K562 (cell line): ENCODE measurements at regions not wholly inside any gene's neighbourhood (a gene's known extent, or its start where the extent isn't known, plus 50 kb on each side); places are given as distances from the start of the nearest gene placed in this dataset.

Source experiments
- ATAC-seq: fragments of 200-7000 bp; cut with Tn5 transposase; 3 replicates; pipeline ENCODE4 v1.9.1; 2020; ENCODE audit warnings: moderate library complexity
- BruUV-seq: library from RNA; stranded (reverse); fragments of 400-500 nt; replicated peaks from 2 replicates; lab custom pipeline; 2021; lab: Mats Ljungman, UMichigan
- CTCF ChIA-PET: fragments of 300-600 bp; formaldehyde crosslinking; extraction: SDS; loops from one replicate; lab custom pipeline; 2021; ENCODE audit warnings: low intra/inter-chr PET ratio; lab: Yijun Ruan, JAX
- POLR2A ChIA-PET: fragments of 300-600, 350-650 bp; sonication (Branson Sonifier 250); formaldehyde crosslinking; extraction: SDS; loops from one replicate; lab custom pipeline; 2021; ENCODE audit warnings: antibody characterized with exemption, inconsistent platforms; lab: Yijun Ruan, JAX
- DNase-seq, 4 experiments: peaks; one replicate each; pipeline versions ENCODE4 v3.0.0 to v3.0.0-alpha.2; 2011 to 2018; ENCODE audit warnings: low spot score in 3 of 4, mixed read lengths in 3 of 4; ENCODE audit errors: extremely low read depth in 1 of 4
- FAIRE-seq: peaks from 2 replicates; lab custom pipeline; 2011; peaks lifted over from hg19 to GRCh38; lab: Jason Lieb, UNC
- H2AFZ ChIP-seq: 2 replicates; pipeline ENCODE4 v1.6.0; 2011; ENCODE audit warnings: low read depth, low read length, control low read depth, inconsistent platforms
- H3K27ac ChIP-seq: fragments of 200-600 bp; 3 replicates; pipeline ENCODE4 v1.8.0; 2011; ENCODE audit warnings: low read depth, mild to moderate bottlenecking, control low read depth, inconsistent platforms, low read length, moderate library complexity, mixed read lengths; ENCODE audit errors: extremely low read depth
- H3K27me3 ChIP-seq, 2 experiments: fragments of 300-600 bp in 1 of 2; 2 replicates in 1 of 2; 3 replicates in 1 of 2; pipeline versions ENCODE4 v1.6.0 to v1.8.0; 2011; ENCODE audit warnings: inconsistent platforms in 2 of 2, low read length in 2 of 2, mild to moderate bottlenecking in 1 of 2, mixed read lengths in 1 of 2, moderate library complexity in 1 of 2; ENCODE audit not compliant: control insufficient read depth in 2 of 2, insufficient read depth in 2 of 2
- H3K36me3 ChIP-seq: fragments of 300-600 bp; 3 replicates; pipeline ENCODE4 v1.8.0; 2011; ENCODE audit warnings: mild to moderate bottlenecking, low read length, inconsistent platforms; ENCODE audit not compliant: control insufficient read depth, insufficient read depth
- H3K4me1 ChIP-seq, 2 experiments: fragments of 200-600 bp in 1 of 2; replicated peaks in 1 of 2; 2 replicates in 1 of 2; 3 replicates in 1 of 2; pipeline versions ENCODE4 v1.5.1 to v1.8.0; 2011; ENCODE audit warnings: inconsistent platforms in 2 of 2, low read length in 2 of 2, mild to moderate bottlenecking in 1 of 2, mixed read lengths in 1 of 2, moderate library complexity in 1 of 2; ENCODE audit not compliant: control insufficient read depth in 2 of 2, insufficient read depth in 2 of 2
- H3K4me2 ChIP-seq: 2 replicates; pipeline ENCODE4 v1.6.1; 2011; ENCODE audit warnings: low read length, control low read depth, inconsistent platforms, mixed read lengths; ENCODE audit not compliant: insufficient read depth
- H3K4me3 ChIP-seq: fragments of 200-600 bp; sonication (generic), shearing (Covaris generic); 2 replicates; pipeline ENCODE4 v1.5.1; 2016; ENCODE audit warnings: control low read depth, inconsistent platforms
- H3K79me2 ChIP-seq: fragments of 200-600 bp; 3 replicates; pipeline ENCODE4 v1.8.0; 2011; ENCODE audit warnings: low read length, inconsistent platforms; ENCODE audit not compliant: control insufficient read depth, insufficient read depth
- H3K9ac ChIP-seq, 2 experiments: 2 replicates each; pipeline versions ENCODE4 v1.6.0 to v1.6.1; 2011; ENCODE audit warnings: low read depth in 2 of 2, low read length in 2 of 2, control low read depth in 1 of 2, inconsistent platforms in 1 of 2, mild to moderate bottlenecking in 1 of 2, mixed read lengths in 1 of 2; ENCODE audit not compliant: insufficient read depth in 1 of 2
- H3K9me1 ChIP-seq: one replicate; pipeline ENCODE4 v1.6.0; 2011; ENCODE audit warnings: inconsistent platforms, mild to moderate bottlenecking, low read length, moderate library complexity; ENCODE audit not compliant: control insufficient read depth, insufficient read depth
- H3K9me3 ChIP-seq: replicated peaks from 2 replicates; pipeline ENCODE4 v1.5.1; 2011; ENCODE audit warnings: low read depth, low read length, inconsistent platforms; ENCODE audit not compliant: control insufficient read depth, insufficient read depth
- H4K20me1 ChIP-seq: replicated peaks from 2 replicates; pipeline ENCODE4 v1.6.1; 2011; ENCODE audit warnings: low read length, inconsistent platforms, mixed read lengths; ENCODE audit not compliant: control insufficient read depth, insufficient read depth
- BACH1 ChIP-seq: fragments of 200-800 bp; sonication (Bioruptor generic); IDR thresholded peaks from 2 replicates; pipeline ENCODE4 v1.6.1; 2016; ENCODE audit warnings: missing genetic modification characterization, missing compliant biosample characterization
- FOXA1 ChIP-seq: fragments of 450-650 bp; IDR thresholded peaks from 2 replicates; pipeline ENCODE4 v1.6.1; 2016; ENCODE audit warnings: mild to moderate bottlenecking, borderline replicate concordance
- FOXJ3 ChIP-seq: sonication (generic); formaldehyde crosslinking; IDR thresholded peaks from 2 replicates; pipeline ENCODE4 v1.4.0; 2020; ENCODE audit warnings: mild to moderate bottlenecking, missing genetic modification reagents
- MBD2 ChIP-seq: sonication (generic); IDR thresholded peaks from 2 replicates; pipeline ENCODE4 v1.6.1; 2016; ENCODE audit warnings: low read depth, borderline replicate concordance
- SIN3A ChIP-seq, 2 experiments: fragments of 150-350 bp in 1 of 2; IDR thresholded peaks; 2 replicates each; pipeline ENCODE4 v1.6.1; 2011 to 2016; ENCODE audit warnings: borderline replicate concordance in 2 of 2, low read depth in 2 of 2, low read length in 2 of 2, mild to moderate bottlenecking in 2 of 2, moderate library complexity in 2 of 2; ENCODE audit not compliant: control insufficient read depth in 1 of 2
- STAG1 ChIP-seq: sonication (generic); formaldehyde crosslinking; IDR thresholded peaks from 2 replicates; pipeline ENCODE4 v1.5.0; 2020; ENCODE audit warnings: missing genetic modification reagents, borderline replicate concordance
- ZBTB17 ChIP-seq: fragments of 450-650 bp; formaldehyde crosslinking; IDR thresholded peaks from 2 replicates; pipeline ENCODE4 v1.4.0; 2020; ENCODE audit warnings: mild to moderate bottlenecking
- ZNF347 ChIP-seq: fragments of 450-650 bp; formaldehyde crosslinking; IDR thresholded peaks from 2 replicates; pipeline ENCODE4 v1.4.0; 2020; ENCODE audit warnings: low read depth, mild to moderate bottlenecking, moderate library complexity
- ZNF778 ChIP-seq: fragments of 450-650 bp; formaldehyde crosslinking; IDR thresholded peaks from 2 replicates; pipeline ENCODE4 v1.4.0; 2020; ENCODE audit warnings: mild to moderate bottlenecking, moderate library complexity
- WGBS: fragments of 100-300 bp; shearing (Covaris generic); methylation state at CpG from one replicate; pipeline ENCODE4 v1.1.6; 2016; ENCODE audit warnings: low coverage, mixed read lengths; ENCODE audit not compliant: insufficient coverage; ENCODE audit errors: missing lambda C conversion rate; 5-methylcytosine and 5-hydroxymethylcytosine counted together
- in situ Hi-C: fragments of 300-500 bp; cut with MboI; formaldehyde crosslinking; loops from 4 replicates; pipeline ENCODE4 v1.15.0; 2018; ENCODE audit warnings: inconsistent platforms, mixed read lengths
- intact Hi-C: fragments of 100-400 bp; cut with micrococcal nuclease; formaldehyde crosslinking; loops from 2 replicates; pipeline ENCODE4 v1.14.2; 2022
- TF ChIP-seq, protein P1 (sequence below): sonication (generic); formaldehyde crosslinking; IDR thresholded peaks from 2 replicates; pipeline ENCODE4 v1.8.0; 2023; ENCODE audit warnings: mild to moderate bottlenecking, missing genetic modification reagents
- TF ChIP-seq, protein P2 (sequence below): fragments of 450-650 bp; formaldehyde crosslinking; IDR thresholded peaks from 2 replicates; pipeline ENCODE4 v1.4.0; 2022; ENCODE audit warnings: missing genetic modification characterization

DNA sequence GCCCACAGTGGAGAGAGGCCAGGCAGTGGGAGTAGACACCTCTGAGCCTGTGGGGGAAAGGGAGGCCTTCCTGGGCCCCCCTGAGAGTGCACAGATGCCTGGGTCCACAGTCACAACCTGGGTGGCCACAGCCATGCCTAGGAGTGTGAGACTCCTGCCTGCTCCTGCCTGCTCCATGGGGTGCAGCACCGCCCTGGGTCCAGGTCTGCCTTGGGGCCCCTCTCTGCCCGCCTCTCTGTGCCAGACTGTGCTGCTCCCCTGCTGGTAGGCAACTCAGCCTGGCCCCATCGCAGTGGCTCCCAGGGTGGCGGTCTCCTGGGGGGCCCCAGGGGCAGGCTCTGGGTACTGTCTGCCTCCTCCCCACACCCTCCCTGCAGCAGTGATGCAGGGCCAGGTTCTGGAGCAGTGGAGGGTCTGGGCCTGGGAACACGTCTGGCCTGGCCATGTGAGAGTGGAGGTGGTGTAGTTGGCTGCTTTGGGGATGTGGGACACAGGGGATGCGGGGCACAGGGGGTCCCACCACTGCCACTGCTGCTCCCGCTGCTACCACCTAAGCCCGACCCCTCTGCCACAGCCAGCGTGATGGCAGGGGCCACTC, 60.1 kb upstream of the DLX2 start:
- no peaks in the 10 kb centered on the region for H3K9me1 ChIP-seq
- peaks cover 9 to 32% of the 10 kb centered on the region in 2 experiments; a peak in 4 of 5 replicates for H3K27me3 ChIP-seq
- DNase-seq (no peak), FAIRE-seq (no peak)
- no peak overlapping the region for H2AFZ ChIP-seq
- no peaks in the 10 kb centered on the region for H3K36me3 ChIP-seq
- POLR2A ChIA-PET = no interaction called here
- no TSS peak for BruUV-seq
- no peaks in the 10 kb centered on the region for H3K79me2 ChIP-seq
- H3K27ac ChIP-seq = no peak overlapping the region
- no peak overlapping the region for H3K9ac ChIP-seq
- no peak for TF ChIP-seq FOXJ3
- TF ChIP-seq SIN3A (IDR thresholded peaks at IDR 0.05; ENCODE audit: borderline replicate concordance in 2 of 2, control insufficient read depth in 1 of 2, low read depth in 2 of 2, low read length in 2 of 2) = no peak
- no peak for TF ChIP-seq ZBTB17
- TF ChIP-seq BACH1 = no peak
- TF ChIP-seq MBD2 = no peak
- TF ChIP-seq, protein P1, sequence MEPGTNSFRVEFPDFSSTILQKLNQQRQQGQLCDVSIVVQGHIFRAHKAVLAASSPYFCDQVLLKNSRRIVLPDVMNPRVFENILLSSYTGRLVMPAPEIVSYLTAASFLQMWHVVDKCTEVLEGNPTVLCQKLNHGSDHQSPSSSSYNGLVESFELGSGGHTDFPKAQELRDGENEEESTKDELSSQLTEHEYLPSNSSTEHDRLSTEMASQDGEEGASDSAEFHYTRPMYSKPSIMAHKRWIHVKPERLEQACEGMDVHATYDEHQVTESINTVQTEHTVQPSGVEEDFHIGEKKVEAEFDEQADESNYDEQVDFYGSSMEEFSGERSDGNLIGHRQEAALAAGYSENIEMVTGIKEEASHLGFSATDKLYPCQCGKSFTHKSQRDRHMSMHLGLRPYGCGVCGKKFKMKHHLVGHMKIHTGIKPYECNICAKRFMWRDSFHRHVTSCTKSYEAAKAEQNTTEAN (CRISPR knock-in tag) = no peak
- TF ChIP-seq, protein P2, sequence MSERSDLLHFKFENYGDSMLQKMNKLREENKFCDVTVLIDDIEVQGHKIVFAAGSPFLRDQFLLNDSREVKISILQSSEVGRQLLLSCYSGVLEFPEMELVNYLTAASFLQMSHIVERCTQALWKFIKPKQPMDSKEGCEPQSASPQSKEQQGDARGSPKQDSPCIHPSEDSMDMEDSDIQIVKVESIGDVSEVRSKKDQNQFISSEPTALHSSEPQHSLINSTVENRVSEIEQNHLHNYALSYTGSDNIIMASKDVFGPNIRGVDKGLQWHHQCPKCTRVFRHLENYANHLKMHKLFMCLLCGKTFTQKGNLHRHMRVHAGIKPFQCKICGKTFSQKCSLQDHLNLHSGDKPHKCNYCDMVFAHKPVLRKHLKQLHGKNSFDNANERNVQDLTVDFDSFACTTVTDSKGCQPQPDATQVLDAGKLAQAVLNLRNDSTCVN = no peak
- no peak for TF ChIP-seq STAG1 (CRISPR knock-in tag)
- no peak for TF ChIP-seq ZNF347 (CRISPR knock-in tag)
- TF ChIP-seq FOXA1 = no peak
- no peak for TF ChIP-seq ZNF778
- TF ChIP-seq, all 486 proteins: peak for 0
- CTCF ChIA-PET = no interaction called here
- intact Hi-C loops (no loop called here), in situ Hi-C loops (no loop called here)
- WGBS = 2% methylated on average over 9 of the region's 9 CpGs
- no peak; the same call in 2 of the 3 replicates for ATAC-seq
- Histone ChIP-seq H3K9me3 (no peaks in the 10 kb centered on the region), H3K4me2 (no peak overlapping the region), H4K20me1 (no peaks in the 10 kb centered on the region; the same call in 1 of the 2 replicates), H3K4me1 (peaks cover 0 to 3% of the 10 kb centered on the region in 2 experiments; a peak in 1 of 5 replicates), H3K4me3 (no peak overlapping the region)
